DOHH2 (cell line): ENCODE measurements at regions not wholly inside any gene's neighbourhood (a gene's known extent, or its start where the extent isn't known, plus 50 kb on each side); places are given as distances from the start of the nearest gene placed in this dataset.

Experiments
- EZH2phosphoT487 ChIP-seq: fragments of 200-600 bp; sonication (generic); IDR thresholded peaks from 2 replicates; pipeline ENCODE4 v1.6.1; 2017; ENCODE audit warnings: borderline replicate concordance, mild to moderate bottlenecking, antibody characterized with exemption, low read length, moderate library complexity, mixed read lengths
- TF ChIP-seq, protein P1 (sequence below): fragments of 200-600 bp; sonication (generic); IDR thresholded peaks from one replicate; pipeline ENCODE4 v1.5.1; 2014; ENCODE audit warnings: antibody characterized with exemption, mild to moderate bottlenecking, low read depth, low read length; ENCODE audit not compliant: poor library complexity, severe bottlenecking

DNA sequence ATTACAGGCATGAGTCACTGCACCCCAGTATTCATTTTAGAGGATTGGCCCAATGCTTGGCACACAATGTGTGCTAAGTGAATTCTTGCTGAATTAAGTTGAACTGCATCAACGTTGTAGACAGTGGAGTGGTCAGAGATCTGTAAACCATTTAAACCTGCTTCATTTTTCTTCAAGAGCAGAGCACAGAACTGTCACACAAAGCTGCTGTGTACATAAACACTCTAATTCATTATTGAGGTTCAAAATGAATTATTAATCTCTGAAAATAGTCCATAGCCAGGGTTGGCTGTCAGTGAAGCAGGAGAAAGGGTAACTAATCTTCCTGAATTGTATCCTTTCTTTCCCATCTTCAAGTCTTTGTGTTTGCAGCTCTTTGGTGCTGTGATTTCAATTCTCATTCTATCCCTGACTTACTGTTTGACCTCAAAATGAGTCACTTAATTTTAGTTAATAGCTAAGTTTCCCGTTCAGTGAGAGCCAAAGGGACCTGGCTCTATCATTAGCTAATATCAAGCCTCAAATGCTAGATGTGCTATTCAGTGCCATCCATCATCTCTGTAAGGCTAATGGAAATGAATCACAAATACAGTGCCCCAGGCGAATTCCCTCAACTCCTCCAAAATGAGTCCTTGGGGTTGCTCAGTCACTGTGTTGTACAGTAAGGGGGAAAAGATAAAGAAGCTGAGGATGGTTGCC is 77.0 kb upstream of the TSC22D1 start:
- TF ChIP-seq, protein P1, sequence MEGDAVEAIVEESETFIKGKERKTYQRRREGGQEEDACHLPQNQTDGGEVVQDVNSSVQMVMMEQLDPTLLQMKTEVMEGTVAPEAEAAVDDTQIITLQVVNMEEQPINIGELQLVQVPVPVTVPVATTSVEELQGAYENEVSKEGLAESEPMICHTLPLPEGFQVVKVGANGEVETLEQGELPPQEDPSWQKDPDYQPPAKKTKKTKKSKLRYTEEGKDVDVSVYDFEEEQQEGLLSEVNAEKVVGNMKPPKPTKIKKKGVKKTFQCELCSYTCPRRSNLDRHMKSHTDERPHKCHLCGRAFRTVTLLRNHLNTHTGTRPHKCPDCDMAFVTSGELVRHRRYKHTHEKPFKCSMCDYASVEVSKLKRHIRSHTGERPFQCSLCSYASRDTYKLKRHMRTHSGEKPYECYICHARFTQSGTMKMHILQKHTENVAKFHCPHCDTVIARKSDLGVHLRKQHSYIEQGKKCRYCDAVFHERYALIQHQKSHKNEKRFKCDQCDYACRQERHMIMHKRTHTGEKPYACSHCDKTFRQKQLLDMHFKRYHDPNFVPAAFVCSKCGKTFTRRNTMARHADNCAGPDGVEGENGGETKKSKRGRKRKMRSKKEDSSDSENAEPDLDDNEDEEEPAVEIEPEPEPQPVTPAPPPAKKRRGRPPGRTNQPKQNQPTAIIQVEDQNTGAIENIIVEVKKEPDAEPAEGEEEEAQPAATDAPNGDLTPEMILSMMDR: no peak
- TF ChIP-seq EZH2phosphoT487: no peak
